H1 (cell line): ENCODE measurements at regions not wholly inside any gene's neighbourhood (a gene's known extent, or its start where the extent isn't known, plus 50 kb on each side); places are given as distances from the start of the nearest gene placed in this dataset.

Source experiments
- CTCF ChIA-PET: fragments of 300-600 bp; sonication (Branson Sonifier 250); formaldehyde crosslinking; loops from one replicate; lab custom pipeline; 2021; ENCODE audit not compliant: partially characterized antibody; lab: Charles Lee
- POLR2A ChIA-PET: fragments of 300-600 bp; sonication (Branson Sonifier 250); formaldehyde crosslinking; loops from one replicate; lab custom pipeline; 2021; ENCODE audit warnings: inconsistent platforms; ENCODE audit not compliant: partially characterized antibody; lab: Charles Lee
- DNase-seq, 2 experiments: peaks; one replicate each; pipeline versions ENCODE4 v3.0.0 to v3.0.0-alpha.2; 2010 to 2022; ENCODE audit warnings: low spot score in 2 of 2, low read depth in 1 of 2, mixed read lengths in 1 of 2
- FAIRE-seq: peaks from 2 replicates; lab custom pipeline; 2011; peaks lifted over from hg19 to GRCh38; lab: Jason Lieb, UNC
- H2AFZ ChIP-seq: 2 replicates; pipeline ENCODE4 v1.8.1; 2012; ENCODE audit warnings: low read length, inconsistent platforms
- H2AK5ac ChIP-seq: 2 replicates; pipeline ENCODE4 v1.6.1; 2013; ENCODE audit warnings: low read depth, low read length
- H2BK120ac ChIP-seq: replicated peaks from 2 replicates; pipeline ENCODE3; 2013; ENCODE audit warnings: low read depth, low read length, inconsistent platforms
- H2BK12ac ChIP-seq: 2 replicates; pipeline ENCODE4 v1.6.1; 2013; ENCODE audit warnings: low read depth, low read length
- H2BK15ac ChIP-seq: 2 replicates; pipeline ENCODE4 v1.6.1; 2013; ENCODE audit warnings: low read length
- H2BK20ac ChIP-seq: 2 replicates; pipeline ENCODE4 v1.6.1; 2013; ENCODE audit warnings: low read length
- H2BK5ac ChIP-seq: 2 replicates; pipeline ENCODE4 v1.6.1; 2013; ENCODE audit warnings: low read depth, low read length
- H3K14ac ChIP-seq: 2 replicates; pipeline ENCODE4 v1.6.1; 2013; ENCODE audit warnings: inconsistent platforms; ENCODE audit not compliant: insufficient read length
- H3K18ac ChIP-seq: 2 replicates; pipeline ENCODE4 v1.6.1; 2013; ENCODE audit warnings: low read length; ENCODE audit errors: extremely low read depth
- H3K23ac ChIP-seq: 2 replicates; pipeline ENCODE4 v1.6.1; 2013; ENCODE audit warnings: inconsistent platforms; ENCODE audit not compliant: insufficient read length
- H3K23me2 ChIP-seq: 2 replicates; pipeline ENCODE4 v1.6.1; 2013; ENCODE audit warnings: low read depth, low read length
- H3K27ac ChIP-seq: 2 replicates; pipeline ENCODE4 v1.6.1; 2011; ENCODE audit warnings: low read depth, low read length, inconsistent platforms
- H3K27me3 ChIP-seq, 4 experiments: replicated peaks in 1 of 4; 1 replicate in 1 of 4; 2 replicates in 3 of 4; pipeline versions ENCODE4 v1.6.1 to v1.8.1; 2011 to 2013; ENCODE audit warnings: low read length in 3 of 4, mild to moderate bottlenecking in 3 of 4, inconsistent platforms in 2 of 4, mixed read lengths in 2 of 4, moderate library complexity in 1 of 4; ENCODE audit not compliant: control insufficient read depth in 3 of 4, insufficient read depth in 3 of 4; ENCODE audit errors: extremely low read depth in 1 of 4
- H3K36me3 ChIP-seq, 4 experiments: 2 replicates each; pipeline versions ENCODE4 v1.6.1 to v1.8.1; 2011 to 2013; ENCODE audit warnings: mild to moderate bottlenecking in 4 of 4, low read length in 3 of 4, moderate library complexity in 2 of 4, control low read depth in 1 of 4, inconsistent platforms in 1 of 4; ENCODE audit not compliant: insufficient read depth in 4 of 4, control insufficient read depth in 2 of 4
- H3K4ac ChIP-seq: replicated peaks from 2 replicates; pipeline ENCODE3; 2013; ENCODE audit warnings: low read length, low read depth, mixed read lengths, inconsistent platforms; ENCODE audit not compliant: insufficient read length
- H3K4me1 ChIP-seq, 4 experiments: replicated peaks in 1 of 4; 1 replicate in 1 of 4; 2 replicates in 3 of 4; pipeline versions ENCODE4 v1.6.1 to v1.8.1; 2011 to 2013; ENCODE audit warnings: low read length in 3 of 4, inconsistent platforms in 2 of 4, mixed read lengths in 1 of 4; ENCODE audit not compliant: insufficient read depth in 4 of 4, control insufficient read depth in 3 of 4
- H3K4me2 ChIP-seq, 2 experiments: 2 replicates each; pipeline versions ENCODE4 v1.6.1 to v1.8.1; 2011 to 2013; ENCODE audit warnings: low read depth in 2 of 2, low read length in 2 of 2, control low read depth in 1 of 2, inconsistent platforms in 1 of 2, mild to moderate bottlenecking in 1 of 2; ENCODE audit not compliant: insufficient read depth in 1 of 2
- H3K4me3 ChIP-seq, 4 experiments: fragments of 200-600, 300-600 bp in 1 of 4; sonication (generic), shearing (Covaris generic), sonication (Bioruptor Twin) in 1 of 4; 2 replicates each; pipeline versions ENCODE4 v1.5.1 to v1.8.1; 2011 to 2016; ENCODE audit warnings: low read length in 4 of 4, low read depth in 3 of 4, control low read depth in 2 of 4, inconsistent platforms in 2 of 4, mild to moderate bottlenecking in 2 of 4, mixed read lengths in 1 of 4, moderate library complexity in 1 of 4; ENCODE audit not compliant: insufficient read depth in 2 of 4; ENCODE audit errors: extremely low read depth in 1 of 4
- H3K56ac ChIP-seq: replicated peaks from 2 replicates; pipeline ENCODE3; 2013; ENCODE audit warnings: low read depth, mild to moderate bottlenecking, mixed read lengths, low read length, inconsistent platforms; ENCODE audit not compliant: insufficient read length
- H3K79me1 ChIP-seq: 2 replicates; pipeline ENCODE4 v1.6.1; 2013; ENCODE audit warnings: low read depth, low read length, control low read depth
- H3K79me2 ChIP-seq, 2 experiments: 2 replicates each; pipeline versions ENCODE4 v1.6.1 to v1.8.1; 2012 to 2013; ENCODE audit warnings: low read length in 2 of 2, mild to moderate bottlenecking in 2 of 2, inconsistent platforms in 1 of 2; ENCODE audit not compliant: insufficient read depth in 2 of 2, control insufficient read depth in 1 of 2
- H3K9ac ChIP-seq, 4 experiments: replicated peaks in 1 of 4; 1 replicate in 1 of 4; 2 replicates in 3 of 4; pipeline versions ENCODE4 v1.6.1 to v1.8.1; 2011 to 2013; ENCODE audit warnings: low read depth in 3 of 4, low read length in 3 of 4, control low read depth in 2 of 4, mild to moderate bottlenecking in 2 of 4, moderate library complexity in 2 of 4, inconsistent platforms in 1 of 4; ENCODE audit errors: extremely low read depth in 1 of 4
- H3K9me3 ChIP-seq, 2 experiments: 2 replicates each; pipeline versions ENCODE4 v1.6.1 to v1.8.1; 2012 to 2013; ENCODE audit warnings: mild to moderate bottlenecking in 2 of 2, moderate library complexity in 2 of 2, control low read depth in 1 of 2, inconsistent platforms in 1 of 2, low read depth in 1 of 2, low read length in 1 of 2, mixed read lengths in 1 of 2; ENCODE audit not compliant: insufficient read depth in 2 of 2
- H4K20me1 ChIP-seq, 2 experiments: replicated peaks in 1 of 2; 2 replicates each; pipeline versions ENCODE3 to v1.8.1; 2011 to 2013; ENCODE audit warnings: inconsistent platforms in 2 of 2, low read length in 2 of 2, mild to moderate bottlenecking in 1 of 2; ENCODE audit not compliant: insufficient read depth in 2 of 2, control insufficient read depth in 1 of 2
- H4K5ac ChIP-seq: 2 replicates; pipeline ENCODE4 v1.6.1; 2013; ENCODE audit warnings: low read length, low read depth, mixed read lengths, inconsistent platforms; ENCODE audit not compliant: insufficient read length
- H4K8ac ChIP-seq: 2 replicates; pipeline ENCODE4 v1.8.0; 2013; ENCODE audit warnings: mild to moderate bottlenecking, moderate library complexity, low read length, inconsistent platforms; ENCODE audit not compliant: insufficient read depth; ENCODE audit errors: extremely low read depth
- H4K91ac ChIP-seq: replicated peaks from 2 replicates; pipeline ENCODE3; 2013; ENCODE audit warnings: low read length, mixed read lengths, inconsistent platforms; ENCODE audit not compliant: insufficient read length
- ASH2L ChIP-seq: fragments of 200-600, 300-600 bp; sonication (generic); IDR thresholded peaks from one replicate; pipeline ENCODE4 v1.7.1; 2017; ENCODE audit warnings: low read length
- CBX5 ChIP-seq: fragments of 300-800, 300-1000 bp; sonication (generic); IDR thresholded peaks from 2 replicates; pipeline ENCODE4 v1.7.1; 2016; ENCODE audit warnings: antibody characterized with exemption, low read length, low read depth
- GTF2F1 ChIP-seq: IDR thresholded peaks from 2 replicates; pipeline ENCODE4 v1.6.1; 2012; ENCODE audit warnings: low read depth, low read length, improper control_type of control experiment, borderline replicate concordance
- TEAD4 ChIP-seq: IDR thresholded peaks from 2 replicates; pipeline ENCODE4 v1.6.1; 2012; ENCODE audit warnings: low read depth, low read length, inconsistent platforms, mixed read lengths
- WGBS, 2 experiments: shearing (Covaris generic) in 1 of 2; methylation state at CpG; one replicate each; pipeline versions ENCODE4 v1.1.6 to v1.1.7; 2013 to 2015; ENCODE audit warnings: low lambda C conversion rate in 2 of 2, mixed read lengths in 2 of 2, inconsistent platforms in 1 of 2, low coverage in 1 of 2, missing lambda C conversion rate in 1 of 2; ENCODE audit not compliant: insufficient replicate concordance in 2 of 2, insufficient coverage in 1 of 2, insufficient read length in 1 of 2; ENCODE audit errors: extremely low coverage in 1 of 2, missing lambda C conversion rate in 1 of 2; 5-methylcytosine and 5-hydroxymethylcytosine counted together

- WGBS, 2 experiments = 96% methylated on average over 1 of the region's 1 CpG; no CpG with 5 or more reads in 1 of the 2 experiments
- no peaks in the 10 kb centered on the region for H3K23me2 ChIP-seq
- no peak overlapping the region for H3K4ac ChIP-seq
Measured at GRCh38 chr6:27025351-27025750, 222.2 kb upstream of the PRSS16 start.

More at GRCh38 chr6:27025351-27025750, 222.2 kb upstream of the PRSS16 start:
- Histone ChIP-seq H4K8ac (no peak overlapping the region), H2BK120ac (no peak overlapping the region), H3K36me3 (no peaks in the 10 kb centered on the region), H3K56ac (no peak overlapping the region), H2BK12ac (no peak overlapping the region), H2BK15ac (no peak overlapping the region), H3K4me2 (no peak overlapping the region), H3K4me3 (no peak overlapping the region), H4K91ac (no peak overlapping the region), H3K18ac (no peak overlapping the region), H2BK5ac (no peak overlapping the region), H3K9me3 (no peaks in the 10 kb centered on the region), H3K79me2 (no peaks in the 10 kb centered on the region), H2AK5ac (no peak overlapping the region), H3K4me1 (no peaks in the 10 kb centered on the region; a peak in 1 of 7 replicates), H4K5ac (no peak overlapping the region), H3K27me3 (no peaks in the 10 kb centered on the region), H3K27ac (no peak overlapping the region), H2BK20ac (no peak overlapping the region), H3K79me1 (no peaks in the 10 kb centered on the region), H3K23ac (no peak overlapping the region), H3K14ac (no peak overlapping the region), H2AFZ (no peak overlapping the region), H3K9ac (no peak overlapping the region), H4K20me1 (no peaks in the 10 kb centered on the region)
- no peak for TF ChIP-seq CBX5
- no peak for TF ChIP-seq ASH2L
- no peak for TF ChIP-seq GTF2F1
- no peak for TF ChIP-seq TEAD4
- DNase-seq = no peak
- FAIRE-seq = no peak
- ChIA-PET CTCF (no interaction called here), POLR2A (no interaction called here)
